Lower lobe of right lung (tissue), 2 donors: ENCODE measurements at regions not wholly inside any gene's neighbourhood (a gene's known extent, or its start where the extent isn't known, plus 50 kb on each side); places are given as distances from the start of the nearest gene placed in this dataset.

Source experiments
- ATAC-seq, 2 donors: fragments of 200-7000 bp; cut with Tn5 transposase; one replicate each; pipeline ENCODE4 v1.9.1; 2020 to 2022; ENCODE audit warnings: mild to moderate bottlenecking in 2 of 2, moderate library complexity in 2 of 2
- DNase-seq: peaks from one replicate; pipeline ENCODE4 v3.0.0-alpha.2; 2020
- H3K27ac ChIP-seq: fragments of 200-600 bp; one replicate; pipeline ENCODE4 v1.8.0; 2022
- H3K27me3 ChIP-seq: fragments of 200-600 bp; one replicate; pipeline ENCODE4 v1.8.0; 2022; ENCODE audit warnings: low read depth
- H3K36me3 ChIP-seq: fragments of 200-600 bp; one replicate; pipeline ENCODE4 v1.8.0; 2022; ENCODE audit warnings: mild to moderate bottlenecking
- H3K4me1 ChIP-seq: fragments of 200-600 bp; one replicate; pipeline ENCODE4 v1.8.0; 2022
- H3K4me3 ChIP-seq: fragments of 200-600 bp; one replicate; pipeline ENCODE4 v1.8.0; 2022; ENCODE audit warnings: mild to moderate bottlenecking
- H3K9me3 ChIP-seq: fragments of 200-600 bp; one replicate; pipeline ENCODE4 v1.8.0; 2022
- intact Hi-C: fragments of 100-400 bp; cut with DNase I; formaldehyde crosslinking; loops from one replicate; pipeline ENCODE4 v1.11.0; 2022
- TF ChIP-seq, protein P1 (sequence below): fragments of 200-600 bp; IDR thresholded peaks from one replicate; pipeline ENCODE4 v1.8.0; 2022; ENCODE audit warnings: antibody characterized with exemption, mild to moderate bottlenecking
- donor health status: DM: no; HTN: yes; CAD: no; lungs with severe emphysema.

DNA sequence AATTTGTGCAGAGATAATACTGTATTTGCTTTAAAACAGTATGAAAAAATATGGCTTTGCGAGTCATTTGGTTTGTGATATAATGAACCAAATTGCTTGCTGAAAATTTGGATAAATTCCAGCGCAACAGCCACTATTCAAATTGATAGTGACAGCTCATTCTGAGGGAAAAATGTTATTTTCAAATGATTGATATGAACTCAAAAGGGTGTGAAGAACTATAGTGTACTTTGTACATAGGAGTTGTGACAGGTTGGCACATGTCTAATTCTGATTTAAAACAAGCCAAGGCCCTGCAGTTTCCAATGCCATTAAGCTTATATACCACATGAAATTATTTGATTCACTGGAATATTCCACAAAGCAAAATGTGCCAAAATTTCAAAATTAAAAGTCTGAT is 1628.9 kb upstream of the AGA start:
- H3K4me3 ChIP-seq = no peak overlapping the region
- H3K27me3 ChIP-seq = no peaks in the 10 kb centered on the region
- no peak for ATAC-seq
- H3K4me1 ChIP-seq = no peaks in the 10 kb centered on the region
- H3K9me3 ChIP-seq = no peaks in the 10 kb centered on the region
- no peak for DNase-seq
- no peaks in the 10 kb centered on the region for H3K36me3 ChIP-seq
- no peak overlapping the region for H3K27ac ChIP-seq
- TF ChIP-seq, protein P1, sequence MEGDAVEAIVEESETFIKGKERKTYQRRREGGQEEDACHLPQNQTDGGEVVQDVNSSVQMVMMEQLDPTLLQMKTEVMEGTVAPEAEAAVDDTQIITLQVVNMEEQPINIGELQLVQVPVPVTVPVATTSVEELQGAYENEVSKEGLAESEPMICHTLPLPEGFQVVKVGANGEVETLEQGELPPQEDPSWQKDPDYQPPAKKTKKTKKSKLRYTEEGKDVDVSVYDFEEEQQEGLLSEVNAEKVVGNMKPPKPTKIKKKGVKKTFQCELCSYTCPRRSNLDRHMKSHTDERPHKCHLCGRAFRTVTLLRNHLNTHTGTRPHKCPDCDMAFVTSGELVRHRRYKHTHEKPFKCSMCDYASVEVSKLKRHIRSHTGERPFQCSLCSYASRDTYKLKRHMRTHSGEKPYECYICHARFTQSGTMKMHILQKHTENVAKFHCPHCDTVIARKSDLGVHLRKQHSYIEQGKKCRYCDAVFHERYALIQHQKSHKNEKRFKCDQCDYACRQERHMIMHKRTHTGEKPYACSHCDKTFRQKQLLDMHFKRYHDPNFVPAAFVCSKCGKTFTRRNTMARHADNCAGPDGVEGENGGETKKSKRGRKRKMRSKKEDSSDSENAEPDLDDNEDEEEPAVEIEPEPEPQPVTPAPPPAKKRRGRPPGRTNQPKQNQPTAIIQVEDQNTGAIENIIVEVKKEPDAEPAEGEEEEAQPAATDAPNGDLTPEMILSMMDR = no peak
- intact Hi-C loops = no loop called here

GRCh38 chr4:179076865-179077264 is 1634.6 kb upstream of the AGA start:
- DNase-seq (no peak), ATAC-seq (no peak)
- Histone ChIP-seq H3K4me3 (no peak overlapping the region), H3K4me1 (no peaks in the 10 kb centered on the region), H3K27ac (no peak overlapping the region), H3K36me3 (no peaks in the 10 kb centered on the region), H3K9me3 (no peaks in the 10 kb centered on the region), H3K27me3 (no peaks in the 10 kb centered on the region)
- TF ChIP-seq, protein P1 = no peak
- intact Hi-C loops = no loop called here

DNA sequence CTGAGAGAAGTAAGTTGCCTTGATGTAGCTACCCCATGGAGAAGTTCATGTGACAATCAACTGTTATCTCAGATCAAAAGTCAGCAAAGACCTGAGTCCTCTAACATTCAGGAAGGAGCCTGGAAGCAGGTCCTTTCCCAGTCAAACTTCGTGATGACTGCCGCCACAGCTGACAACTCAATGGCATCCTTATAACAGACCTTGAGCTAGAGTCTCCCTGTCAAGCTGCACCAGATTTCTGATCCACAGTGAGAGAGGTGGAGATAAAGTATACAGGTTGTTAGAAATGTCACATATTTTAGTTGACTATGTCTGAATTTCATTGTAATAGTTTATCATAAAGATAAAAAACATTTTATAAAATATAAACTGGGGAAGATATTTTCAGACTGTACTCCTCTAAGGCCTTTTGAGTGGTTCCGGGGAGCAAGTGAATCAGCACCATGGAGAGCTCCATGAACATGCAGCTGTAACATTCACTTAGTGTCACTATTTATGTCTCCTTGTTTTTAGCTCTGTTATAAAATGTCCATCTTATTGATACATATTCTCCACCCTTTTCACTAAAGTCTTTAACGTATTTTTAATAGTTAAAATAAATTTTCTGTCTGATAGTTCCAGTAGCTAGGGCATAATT is 1653.5 kb upstream of the AGA start:
- intact Hi-C loops = no loop called here
- no peak for ATAC-seq
- no peaks in the 10 kb centered on the region for H3K4me1 ChIP-seq
- H3K36me3 ChIP-seq = no peaks in the 10 kb centered on the region
- H3K27me3 ChIP-seq = no peaks in the 10 kb centered on the region
- no peak overlapping the region for H3K27ac ChIP-seq
- no peaks in the 10 kb centered on the region for H3K9me3 ChIP-seq
- no peak for DNase-seq
- TF ChIP-seq, protein P1 = no peak
- H3K4me3 ChIP-seq = no peak overlapping the region

GRCh38 chr4:179097741-179098140 is 1655.5 kb upstream of the AGA start:
- DNase-seq = no peak

DNA sequence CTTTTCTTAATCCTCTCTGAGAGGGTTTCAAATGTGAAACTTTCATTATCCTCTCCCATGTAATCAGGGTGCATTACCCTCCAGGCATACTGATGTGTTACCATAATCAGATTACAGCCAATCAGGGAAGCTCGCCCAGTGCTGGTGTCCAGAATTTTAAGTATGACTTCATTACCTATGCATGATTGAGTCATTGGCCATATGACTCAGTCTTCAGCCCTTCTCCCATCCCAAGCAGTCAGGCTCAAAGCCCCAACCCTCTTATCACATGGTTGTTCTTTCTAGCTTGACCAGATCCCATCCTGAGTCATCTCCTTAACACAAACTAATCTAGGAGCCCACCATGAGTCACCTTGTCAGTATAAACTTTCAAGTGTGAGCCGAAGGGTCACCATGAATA is 1668.1 kb upstream of the AGA start:
- no peak for ATAC-seq

More at GRCh38 chr4:179097741-179098140, 1655.5 kb upstream of the AGA start:
- intact Hi-C loops = no loop called here
- Histone ChIP-seq H3K4me1 (no peaks in the 10 kb centered on the region), H3K27ac (no peak overlapping the region), H3K9me3 (no peaks in the 10 kb centered on the region), H3K36me3 (no peaks in the 10 kb centered on the region), H3K27me3 (no peaks in the 10 kb centered on the region), H3K4me3 (no peak overlapping the region)
- TF ChIP-seq, protein P1 = no peak
- no peak for ATAC-seq

More for the DNA sequence above, 1668.1 kb upstream of the AGA start:
- Histone ChIP-seq H3K27me3 (no peaks in the 10 kb centered on the region), H3K4me3 (no peak overlapping the region), H3K36me3 (no peaks in the 10 kb centered on the region), H3K9me3 (no peaks in the 10 kb centered on the region), H3K4me1 (no peaks in the 10 kb centered on the region), H3K27ac (no peak overlapping the region)
- intact Hi-C loops = no loop called here
- TF ChIP-seq, protein P1 = no peak
- DNase-seq = no peak
